GM20431 (cell line): ENCODE measurements at regions not wholly inside any gene's neighbourhood (a gene's known extent, or its start where the extent isn't known, plus 50 kb on each side); places are given as distances from the start of the nearest gene placed in this dataset.

Experiments used
- in situ Hi-C: fragments of 300-500 bp; cut with MseI, MboI; formaldehyde crosslinking; loops from one replicate; pipeline ENCODE4 v1.15.0; 2020; ENCODE audit warnings: low sequenced_read_pairs; ENCODE audit not compliant: unreplicated experiment

GRCh38 chr22:22389467-22389866 lies 119.1 kb downstream of the ZNF280B start:
- in situ Hi-C loops: no loop called here

DNA sequence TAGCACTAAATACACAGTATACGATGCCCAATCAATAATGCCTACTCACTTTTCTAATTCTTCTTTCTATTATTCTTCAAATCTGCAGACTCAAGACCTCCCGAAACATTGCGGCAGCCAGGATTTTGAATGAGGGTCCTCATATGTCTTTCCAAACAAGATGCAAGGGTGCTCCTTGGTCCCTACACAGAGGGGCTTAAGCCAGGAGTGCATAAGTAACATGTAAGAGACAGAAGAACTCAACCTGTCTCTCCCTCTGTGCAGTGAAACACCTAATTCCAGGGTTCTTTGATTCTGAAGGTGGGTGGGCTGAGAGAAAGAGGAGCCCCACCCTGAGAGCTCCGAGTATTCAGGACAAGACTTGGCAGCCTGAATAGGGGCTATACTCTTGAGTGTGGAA lies 117.6 kb downstream of the ZNF280B start:
- in situ Hi-C loops: no loop called here

- in situ Hi-C loops: no loop called here
Observed at GRCh38 chr22:22391543-22391942, 117.0 kb downstream of the ZNF280B start.

GRCh38 chr22:22392131-22392530 lies 116.4 kb downstream of the ZNF280B start:
- in situ Hi-C loops: no loop called here

DNA sequence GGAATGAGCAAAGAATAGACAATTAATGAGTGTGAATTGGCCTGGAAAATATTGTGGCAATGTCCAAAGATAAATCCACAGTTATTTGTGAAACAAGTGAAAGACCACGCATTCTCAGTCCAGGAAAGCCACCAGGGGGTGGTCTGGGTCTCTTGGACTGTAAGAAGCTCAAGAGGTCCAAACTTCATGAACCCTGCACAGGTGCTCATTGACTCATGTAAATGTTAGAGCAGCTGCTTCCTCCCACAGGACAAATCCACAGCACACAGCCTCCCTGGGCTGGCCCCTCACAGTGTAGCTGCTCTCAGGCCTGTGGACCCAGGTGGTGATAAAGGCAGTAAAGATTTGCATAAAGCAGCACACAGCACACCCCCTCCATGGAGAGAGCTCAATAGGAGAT lies 114.0 kb downstream of the ZNF280B start:
- in situ Hi-C loops: no loop called here

DNA sequence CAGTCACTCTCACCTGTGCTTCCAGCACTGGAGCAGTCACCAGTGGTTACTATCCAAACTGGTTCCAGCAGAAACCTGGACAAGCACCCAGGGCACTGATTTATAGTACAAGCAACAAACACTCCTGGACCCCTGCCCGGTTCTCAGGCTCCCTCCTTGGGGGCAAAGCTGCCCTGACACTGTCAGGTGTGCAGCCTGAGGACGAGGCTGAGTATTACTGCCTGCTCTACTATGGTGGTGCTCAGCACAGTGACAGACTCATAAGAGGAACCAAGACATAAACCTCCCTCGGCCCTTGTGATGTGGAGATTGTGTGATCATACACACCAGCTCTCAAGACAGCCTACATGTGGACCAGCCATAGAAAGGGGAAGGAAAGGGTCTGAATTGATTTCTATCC lies 113.3 kb downstream of the ZNF280B start:
- in situ Hi-C loops: no loop called here

DNA sequence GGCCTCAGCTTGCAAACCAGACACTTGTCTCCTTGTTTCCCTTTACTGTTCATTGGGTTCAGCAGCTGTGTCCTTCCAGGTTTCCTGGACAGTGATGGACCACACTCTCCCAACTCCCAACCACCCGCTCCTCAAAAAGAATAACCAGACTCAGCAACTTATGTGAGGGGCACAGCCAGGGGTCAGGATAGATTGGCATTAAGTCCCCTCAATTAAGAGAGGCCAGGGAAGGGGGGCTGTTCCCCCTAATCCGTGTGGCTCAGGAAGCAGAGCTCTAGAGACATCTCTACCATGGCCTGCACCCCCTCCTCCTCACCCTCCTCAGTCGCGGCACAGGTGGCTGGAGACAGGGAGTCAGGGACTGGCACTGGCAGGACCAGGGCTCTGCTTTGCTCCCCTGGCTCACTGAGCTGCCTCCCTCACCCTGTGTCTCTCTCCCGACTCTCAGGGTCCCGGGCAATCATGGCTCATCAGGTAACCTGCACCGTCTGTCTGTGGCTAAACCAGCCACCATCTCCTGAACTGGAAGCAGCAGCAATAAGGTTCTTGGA lies 111.7 kb downstream of the ZNF280B start:
- in situ Hi-C loops: no loop called here

- in situ Hi-C loops: no loop called here
Observed at GRCh38 chr22:22397292-22397870, 111.2 kb downstream of the ZNF280B start.

DNA sequence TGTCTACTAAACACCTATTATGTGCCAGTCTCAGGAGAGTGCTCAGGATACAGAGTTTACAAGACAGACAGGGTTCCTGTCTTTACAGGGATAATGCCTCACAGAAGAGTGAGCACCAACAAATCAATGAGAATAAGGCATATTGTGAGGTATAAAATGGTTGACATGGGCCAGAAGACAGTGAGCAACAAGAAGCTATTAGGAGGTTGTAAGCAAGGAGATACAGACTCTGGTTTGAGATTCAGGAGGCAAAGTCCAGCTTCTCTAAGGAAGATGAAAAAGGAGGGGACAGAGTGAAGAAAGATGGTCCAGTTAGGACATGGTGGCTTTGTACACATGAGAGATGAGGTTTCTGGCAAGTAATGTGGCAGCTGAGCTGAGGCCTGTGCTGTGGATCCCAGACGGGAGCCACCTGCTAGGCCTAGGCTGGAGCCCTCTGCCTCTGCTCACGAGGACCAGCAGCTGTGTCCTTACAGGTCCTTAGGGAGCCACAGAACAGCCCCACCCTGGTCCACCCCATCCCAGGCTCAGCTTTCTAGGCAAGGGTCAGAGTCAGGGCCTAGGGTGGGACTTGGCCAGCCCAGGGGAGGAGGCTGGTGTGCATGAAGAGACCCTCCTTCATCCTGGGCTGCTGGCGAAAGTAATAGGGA lies 110.5 kb downstream of the ZNF280B start:
- in situ Hi-C loops: no loop called here

GRCh38 chr22:22398530-22399327 lies 109.8 kb downstream of the ZNF280B start:
- in situ Hi-C loops: no loop called here

GRCh38 chr22:22400099-22400498 lies 108.4 kb downstream of the ZNF280B start:
- in situ Hi-C loops: no loop called here

DNA sequence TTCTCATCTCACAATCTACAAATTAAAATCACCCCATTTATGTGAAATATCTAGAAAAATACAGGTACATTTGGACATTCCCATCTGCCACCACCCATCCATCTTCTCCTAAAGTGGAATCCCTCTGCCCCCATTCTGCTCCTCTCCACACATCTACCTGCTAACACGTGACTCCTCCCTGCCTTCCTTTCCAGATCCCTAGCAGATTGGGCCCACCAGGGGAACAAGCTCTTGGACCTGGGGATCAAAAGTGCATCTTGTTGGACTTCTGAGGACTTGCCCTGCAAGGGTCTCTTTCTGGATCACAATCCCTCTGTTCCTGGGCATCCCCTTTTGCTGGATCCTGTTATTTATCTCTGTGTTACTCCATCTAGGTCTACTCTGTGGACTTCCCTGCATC lies 107.6 kb downstream of the ZNF280B start:
- in situ Hi-C loops: no loop called here

DNA sequence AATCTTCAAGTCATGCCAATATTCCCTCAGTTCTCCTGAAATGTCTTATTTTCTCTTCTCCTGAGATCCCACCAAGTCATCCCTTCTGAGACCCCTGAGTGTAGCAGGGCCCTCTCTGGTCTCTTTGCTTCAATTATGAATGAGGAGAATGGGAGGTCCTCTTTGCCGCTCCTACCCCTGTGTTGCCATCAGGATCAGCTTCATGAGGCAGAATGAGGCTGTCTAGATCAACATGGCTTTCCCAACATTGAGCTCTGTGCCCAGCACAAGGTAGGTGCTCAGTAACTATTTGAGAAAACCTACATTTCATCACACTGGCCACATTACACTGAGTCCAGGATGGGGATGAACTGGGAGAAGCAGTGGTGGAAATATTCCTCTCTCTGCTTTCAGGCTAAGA lies 107.2 kb downstream of the ZNF280B start:
- in situ Hi-C loops: no loop called here

DNA sequence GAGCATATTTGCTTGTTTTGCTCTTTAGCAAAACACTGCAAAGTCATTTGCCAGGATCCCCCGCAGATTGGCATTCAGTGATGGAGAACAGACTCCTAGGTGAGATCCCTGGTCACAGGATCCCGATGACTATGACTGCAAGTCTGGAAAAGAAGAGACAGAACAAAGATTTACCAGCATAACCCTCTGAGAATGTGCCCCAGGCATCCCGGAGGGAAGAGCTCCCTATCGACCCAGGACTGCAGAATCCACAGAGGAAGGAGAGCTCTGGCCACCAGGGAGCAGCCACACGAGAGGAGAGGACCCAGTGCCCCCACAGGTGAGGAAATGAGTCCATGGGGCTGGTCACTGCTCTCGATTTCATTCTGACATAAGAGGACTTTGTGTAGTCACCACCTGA lies 105.2 kb downstream of the ZNF280B start:
- in situ Hi-C loops: no loop called here

GRCh38 chr22:22403771-22404170 lies 104.8 kb downstream of the ZNF280B start:
- in situ Hi-C loops: no loop called here

DNA sequence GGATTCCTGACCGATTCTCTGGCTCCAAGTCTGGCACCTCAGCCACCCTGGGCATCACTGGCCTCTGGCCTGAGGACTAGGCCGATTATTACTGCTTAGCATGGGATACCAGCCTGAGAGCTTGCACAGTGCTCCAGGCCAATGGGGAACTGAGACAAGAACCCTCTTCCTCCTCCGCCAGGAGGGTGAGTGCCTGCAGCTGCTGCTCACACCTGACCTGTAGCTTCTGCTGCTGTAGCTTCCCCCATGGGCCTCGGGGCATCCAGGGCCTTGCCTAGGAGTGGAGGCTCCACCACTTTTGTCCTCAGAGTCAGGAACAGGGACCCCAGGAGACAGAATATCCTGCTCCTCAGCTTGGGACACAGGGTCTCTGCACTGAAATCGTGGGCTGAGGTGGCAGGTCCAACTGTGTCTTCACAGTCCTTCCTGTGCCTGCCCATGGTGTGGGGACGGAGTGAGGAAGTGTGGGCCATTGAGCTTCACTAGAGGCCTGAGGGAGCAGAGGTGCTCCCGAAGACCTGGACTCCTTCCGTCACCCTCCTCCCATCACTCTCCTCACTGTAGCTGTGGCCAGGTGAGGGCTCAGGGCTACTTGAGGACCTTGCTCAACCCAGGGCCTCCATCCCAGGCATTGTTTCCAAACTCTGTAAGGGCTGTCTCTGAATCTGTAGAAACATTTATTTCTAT lies 103.8 kb downstream of the ZNF280B start:
- in situ Hi-C loops: no loop called here

- in situ Hi-C loops: no loop called here
Observed at GRCh38 chr22:22406445-22407027, 102.0 kb downstream of the ZNF280B start.

DNA sequence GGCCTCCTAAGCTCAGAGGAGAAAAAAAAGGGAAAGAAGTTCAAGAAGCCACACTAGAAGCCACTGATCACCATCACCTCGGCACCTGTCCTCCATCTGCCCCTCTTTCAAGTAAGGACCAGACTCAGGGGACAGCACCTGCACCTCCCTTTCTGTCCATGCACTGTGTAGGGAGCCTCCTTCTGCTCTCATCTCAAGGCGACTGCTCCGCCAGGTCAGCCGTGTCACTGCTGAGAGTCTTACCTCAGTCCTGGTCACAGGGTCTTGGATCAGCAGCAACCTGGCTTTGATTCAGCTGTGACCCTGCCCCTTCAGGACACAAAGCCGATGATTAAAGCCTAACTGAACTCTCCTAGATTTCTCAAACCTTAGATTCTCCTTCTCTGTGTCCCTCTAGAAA lies 101.5 kb downstream of the ZNF280B start:
- in situ Hi-C loops: no loop called here

DNA sequence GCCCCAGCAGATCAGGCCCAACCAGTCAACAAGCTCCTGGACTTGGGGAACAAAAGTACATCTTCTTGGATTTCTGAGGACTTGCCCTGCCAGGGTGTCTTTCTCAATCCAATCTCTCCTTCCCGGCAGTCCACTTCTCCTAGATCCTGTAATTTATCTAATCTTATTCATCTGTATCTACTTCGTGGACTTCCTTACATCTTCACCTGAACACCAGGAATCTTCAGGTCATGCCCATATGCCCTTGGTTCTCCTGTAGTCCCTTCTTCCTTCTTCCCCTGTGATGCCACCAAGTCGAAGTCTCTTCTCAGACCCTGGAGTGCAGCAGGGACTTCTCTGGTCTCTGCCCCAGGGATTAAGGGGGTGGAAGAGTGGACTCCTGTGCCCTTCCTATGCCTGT lies 100.3 kb downstream of the ZNF280B start:
- in situ Hi-C loops: no loop called here
